Amniotic epithelial cell (primary cell): ENCODE measurements at regions not wholly inside any gene's neighbourhood (a gene's known extent, or its start where the extent isn't known, plus 50 kb on each side); places are given as distances from the start of the nearest gene placed in this dataset.

Experiments used
- DNase-seq: peaks from one replicate; pipeline ENCODE4 v3.0.0-alpha.2; 2010; ENCODE audit warnings: low read depth

DNA sequence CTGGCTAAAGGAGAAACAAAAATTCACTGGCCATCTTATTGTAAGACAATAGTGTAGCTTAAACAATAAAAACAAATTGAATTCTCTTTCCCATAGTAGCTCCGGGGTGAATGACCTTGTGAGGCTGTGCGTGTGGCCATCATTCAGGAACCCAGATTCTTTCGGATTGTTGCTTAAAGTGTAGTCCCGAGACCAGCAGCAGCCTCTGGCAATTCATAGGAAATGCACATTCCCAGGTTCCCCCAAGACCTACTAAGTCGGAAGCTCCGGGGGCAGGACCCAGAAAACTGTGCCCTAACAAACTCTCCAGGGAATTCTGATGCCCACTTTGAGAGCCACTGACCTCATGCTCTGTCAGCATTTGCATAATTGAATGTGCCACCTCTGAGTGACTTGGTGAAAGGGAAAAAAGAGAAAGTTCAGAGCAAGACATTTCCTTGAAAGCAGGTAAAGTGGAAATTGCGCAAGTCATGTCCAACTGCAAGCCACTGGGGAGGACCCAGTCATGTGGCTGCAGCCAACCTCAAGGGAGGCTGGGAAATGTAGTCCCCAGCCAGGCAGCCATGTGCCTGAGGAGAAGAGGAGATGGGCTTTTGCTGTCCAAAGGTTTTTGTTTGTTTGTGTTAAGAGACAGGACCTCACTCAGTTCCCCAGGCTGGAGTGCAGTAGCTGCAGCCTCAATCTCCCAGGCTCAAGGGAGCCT lies 50.7 kb upstream of the PNMA8B start:
- peak; percentile 81 for DNase-seq

DNA sequence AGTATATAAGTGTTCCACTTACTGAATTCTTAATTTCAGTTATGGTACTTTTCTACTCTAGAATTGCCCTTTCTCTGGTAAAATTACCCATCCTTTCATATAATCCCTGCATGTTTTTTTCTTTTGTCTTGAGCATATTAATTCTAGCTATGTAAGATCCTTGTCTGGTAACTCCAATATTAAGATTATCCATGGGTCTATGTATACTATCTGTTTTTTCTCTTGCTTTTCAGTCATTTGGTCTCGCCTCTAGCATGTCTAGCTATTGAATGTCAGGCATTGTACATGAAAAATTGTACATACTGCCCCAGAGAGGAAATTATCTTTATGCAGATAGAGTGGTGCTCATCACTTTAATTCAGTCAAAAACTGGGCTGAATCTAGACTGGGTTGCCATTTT lies 50.4 kb upstream of the CALM3 start:
- no peak for DNase-seq

DNA sequence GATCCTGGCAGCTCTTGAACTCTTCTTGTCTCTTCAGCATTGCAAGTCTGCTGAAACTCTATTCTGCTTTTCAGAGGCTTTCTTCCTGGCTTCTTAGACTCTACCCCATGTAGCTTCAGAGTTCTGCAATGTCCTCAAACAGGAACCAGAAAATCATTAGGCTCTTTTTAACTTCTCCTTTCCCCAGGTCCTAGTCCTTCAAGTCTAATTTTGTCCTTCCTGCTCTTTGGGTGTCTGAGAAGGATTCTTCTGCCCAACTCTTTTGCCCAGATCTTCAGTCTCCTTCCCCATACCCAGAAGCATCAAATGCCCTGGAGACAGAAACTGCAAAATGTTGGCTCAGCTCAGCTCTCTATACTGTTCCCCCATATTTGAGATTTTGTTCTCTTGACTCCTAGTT lies 50.0 kb upstream of the CALM3 start:
- DNase-seq, result no peak
